ENCODE measurements at regions not wholly inside any gene's neighbourhood (a gene's known extent, or its start where the extent isn't known, plus 50 kb on each side); places are given as distances from the start of the nearest gene placed in this dataset.

GRCh38 chrX:4905576-4905975, 1192.1 kb upstream of the PRKX start:
- no peak overlapping the region for H3K4me3 ChIP-seq (ENCODE audit: low read depth, low read length)
- DNase-seq (ENCODE audit: low read depth), result peak; percentile 8
- no peak for TF ChIP-seq POLR2A (IDR thresholded peaks at IDR 0.05; ENCODE audit: extremely low read depth, insufficient read length)
- TF ChIP-seq MYC (IDR thresholded peaks at IDR 0.05; ENCODE audit: low read depth, low read length), result no peak

- no peak overlapping the region for H3K4me3 ChIP-seq (ENCODE audit: low read depth, low read length)
- DNase-seq (ENCODE audit: low read depth), result no peak
- no peak for TF ChIP-seq MYC (IDR thresholded peaks at IDR 0.05; ENCODE audit: low read depth, low read length)
- no peak for TF ChIP-seq MAX (IDR thresholded peaks at IDR 0.05; ENCODE audit: low read depth, low read length)
- TF ChIP-seq POLR2A (IDR thresholded peaks at IDR 0.05; ENCODE audit: extremely low read depth, insufficient read length), result no peak
- no peak for TF ChIP-seq CTCF (IDR thresholded peaks at IDR 0.05; ENCODE audit: low read depth, low read length)
These were observed 1167.8 kb upstream of the PRKX start for GRCh38 chrX:4881277-4881676.

GRCh38 chrX:4878640-4879039, 1165.2 kb upstream of the PRKX start:
- H3K4me3 ChIP-seq (ENCODE audit: low read depth, low read length), result no peak overlapping the region
- no peak for DNase-seq (ENCODE audit: low read depth)
- TF ChIP-seq MYC (IDR thresholded peaks at IDR 0.05; ENCODE audit: low read depth, low read length) (no peak), POLR2A (IDR thresholded peaks at IDR 0.05; ENCODE audit: extremely low read depth, insufficient read length) (no peak), MAX (IDR thresholded peaks at IDR 0.05; ENCODE audit: low read depth, low read length) (no peak), CTCF (IDR thresholded peaks at IDR 0.05; ENCODE audit: low read depth, low read length) (no peak)

- no peak overlapping the region for H3K4me3 ChIP-seq (ENCODE audit: low read depth, low read length)
- TF ChIP-seq MYC (IDR thresholded peaks at IDR 0.05; ENCODE audit: low read depth, low read length) (no peak), POLR2A (IDR thresholded peaks at IDR 0.05; ENCODE audit: extremely low read depth, insufficient read length) (no peak), CTCF (IDR thresholded peaks at IDR 0.05; ENCODE audit: low read depth, low read length) (no peak)
- DNase-seq (ENCODE audit: low read depth), result no peak
These were observed 1162.8 kb upstream of the PRKX start for GRCh38 chrX:4876268-4876667.

GRCh38 chrX:4851534-4851933, 1138.1 kb upstream of the PRKX start:
- TF ChIP-seq CTCF (IDR thresholded peaks at IDR 0.05; ENCODE audit: low read depth, low read length) (no peak), MAX (IDR thresholded peaks at IDR 0.05; ENCODE audit: low read depth, low read length) (no peak), MYC (IDR thresholded peaks at IDR 0.05; ENCODE audit: low read depth, low read length) (no peak), POLR2A (IDR thresholded peaks at IDR 0.05; ENCODE audit: extremely low read depth, insufficient read length) (no peak)

GRCh38 chrX:4850312-4850711, 1136.9 kb upstream of the PRKX start:
- DNase-seq (ENCODE audit: low read depth), result no peak
- H3K4me3 ChIP-seq (ENCODE audit: low read depth, low read length), result no peak overlapping the region
- TF ChIP-seq MYC (IDR thresholded peaks at IDR 0.05; ENCODE audit: low read depth, low read length) (no peak), MAX (IDR thresholded peaks at IDR 0.05; ENCODE audit: low read depth, low read length) (no peak), POLR2A (IDR thresholded peaks at IDR 0.05; ENCODE audit: extremely low read depth, insufficient read length) (no peak), CTCF (IDR thresholded peaks at IDR 0.05; ENCODE audit: low read depth, low read length) (no peak)

More at GRCh38 chrX:4851534-4851933, 1138.1 kb upstream of the PRKX start:
- no peak overlapping the region for H3K4me3 ChIP-seq (ENCODE audit: low read depth, low read length)
- no peak for DNase-seq (ENCODE audit: low read depth)
